B cell (primary cell): ENCODE measurements at regions not wholly inside any gene's neighbourhood (a gene's known extent, or its start where the extent isn't known, plus 50 kb on each side); places are given as distances from the start of the nearest gene placed in this dataset.

Experiments used
- EZH2 ChIP-seq: IDR thresholded peaks from 2 replicates; pipeline ENCODE4 v1.6.1; 2012; ENCODE audit warnings: borderline replicate concordance, low read depth, mild to moderate bottlenecking, moderate library complexity, low read length; ENCODE audit not compliant: insufficient read depth, poor library complexity, severe bottlenecking
- TF ChIP-seq, protein P1 (sequence below): fragments of 200-600 bp; IDR thresholded peaks from one replicate; pipeline ENCODE4 v1.8.0; 2022; ENCODE audit warnings: antibody characterized with exemption, mild to moderate bottlenecking

DNA sequence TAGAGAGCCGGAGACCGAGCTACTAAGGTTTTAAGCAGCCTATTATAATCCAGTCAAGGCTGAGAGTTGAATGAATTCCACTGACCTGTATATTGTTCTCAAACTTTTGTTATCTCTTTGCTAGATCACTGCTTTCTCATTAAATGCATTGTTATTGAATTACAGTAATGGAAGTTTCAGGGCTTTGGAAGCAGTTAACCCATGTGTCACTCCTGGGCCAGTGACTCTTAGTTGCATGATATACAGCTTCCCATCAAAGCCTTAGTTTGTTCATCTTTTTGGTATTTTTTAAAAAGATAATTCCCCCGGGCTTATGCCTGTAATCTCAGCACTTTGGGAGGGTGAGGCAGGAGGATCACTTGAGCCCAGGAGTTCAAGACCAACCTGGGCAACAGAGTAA lies 55.4 kb upstream of the KIAA1217 start:
- no peak for TF ChIP-seq EZH2
- TF ChIP-seq, protein P1, sequence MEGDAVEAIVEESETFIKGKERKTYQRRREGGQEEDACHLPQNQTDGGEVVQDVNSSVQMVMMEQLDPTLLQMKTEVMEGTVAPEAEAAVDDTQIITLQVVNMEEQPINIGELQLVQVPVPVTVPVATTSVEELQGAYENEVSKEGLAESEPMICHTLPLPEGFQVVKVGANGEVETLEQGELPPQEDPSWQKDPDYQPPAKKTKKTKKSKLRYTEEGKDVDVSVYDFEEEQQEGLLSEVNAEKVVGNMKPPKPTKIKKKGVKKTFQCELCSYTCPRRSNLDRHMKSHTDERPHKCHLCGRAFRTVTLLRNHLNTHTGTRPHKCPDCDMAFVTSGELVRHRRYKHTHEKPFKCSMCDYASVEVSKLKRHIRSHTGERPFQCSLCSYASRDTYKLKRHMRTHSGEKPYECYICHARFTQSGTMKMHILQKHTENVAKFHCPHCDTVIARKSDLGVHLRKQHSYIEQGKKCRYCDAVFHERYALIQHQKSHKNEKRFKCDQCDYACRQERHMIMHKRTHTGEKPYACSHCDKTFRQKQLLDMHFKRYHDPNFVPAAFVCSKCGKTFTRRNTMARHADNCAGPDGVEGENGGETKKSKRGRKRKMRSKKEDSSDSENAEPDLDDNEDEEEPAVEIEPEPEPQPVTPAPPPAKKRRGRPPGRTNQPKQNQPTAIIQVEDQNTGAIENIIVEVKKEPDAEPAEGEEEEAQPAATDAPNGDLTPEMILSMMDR = no peak
